HK-2 (cell line): ENCODE measurements at regions not wholly inside any gene's neighbourhood (a gene's known extent, or its start where the extent isn't known, plus 50 kb on each side); places are given as distances from the start of the nearest gene placed in this dataset.

Source experiments
- DNase-seq: peaks from one replicate; pipeline ENCODE4 v3.0.0-alpha.2; 2018; ENCODE audit not compliant: unreplicated experiment

DNA sequence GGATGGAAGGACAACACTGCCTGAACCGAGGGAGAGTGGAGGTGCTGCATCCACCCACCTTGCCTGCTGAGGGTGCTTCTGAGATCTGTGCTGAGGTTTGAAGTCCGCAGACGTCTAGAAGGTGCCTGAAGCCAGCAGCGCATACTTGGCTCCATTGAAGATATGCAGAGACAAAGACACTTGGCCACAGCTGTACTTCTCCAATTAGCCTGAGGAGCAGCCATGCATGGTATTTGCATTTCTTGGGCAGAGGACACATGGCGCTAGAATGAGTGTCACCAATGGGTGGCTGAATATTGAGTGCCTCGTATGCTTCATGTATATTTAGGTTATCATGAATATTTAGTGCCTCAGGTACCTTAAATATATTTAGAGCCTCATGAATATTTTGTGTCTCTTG lies 128.7 kb upstream of the ATP6AP2 start:
- DNase-seq = no peak

DNA sequence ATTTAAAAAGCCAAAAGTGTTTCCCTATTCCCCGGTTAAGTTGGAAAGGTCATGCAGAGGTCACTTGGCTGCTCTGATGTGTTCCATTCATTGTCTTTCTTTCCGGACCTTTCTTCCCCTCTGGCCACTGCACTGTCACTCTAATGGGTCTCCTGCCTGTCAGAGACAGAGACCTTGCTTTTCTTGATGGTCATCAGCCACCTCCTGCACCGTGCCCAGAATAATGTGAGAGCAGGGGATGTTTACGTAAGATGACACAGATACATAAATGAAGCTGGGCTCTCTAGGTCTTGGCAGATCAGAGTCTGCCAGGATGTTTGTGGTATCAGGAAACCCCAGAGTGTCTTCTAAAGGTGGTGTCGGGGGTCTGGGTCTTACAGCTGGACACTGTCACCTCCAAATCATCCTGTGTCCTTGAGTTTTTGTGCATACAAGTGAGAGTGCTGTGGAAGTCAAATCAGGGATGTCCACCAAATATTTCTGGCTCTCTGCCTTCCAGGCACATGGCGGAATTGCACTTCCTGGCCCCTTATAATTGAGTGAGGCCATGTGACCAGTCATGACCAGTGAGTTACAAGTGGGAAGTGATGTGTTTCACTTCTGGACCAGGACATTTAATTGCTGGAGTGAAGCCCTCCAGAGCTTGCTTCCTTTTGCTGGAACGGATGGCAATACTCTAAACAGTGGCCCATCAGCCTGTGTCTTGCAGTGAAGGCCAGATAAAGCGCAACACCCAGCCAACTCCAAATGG lies 130.6 kb upstream of the ATP6AP2 start:
- DNase-seq = no peak

DNA sequence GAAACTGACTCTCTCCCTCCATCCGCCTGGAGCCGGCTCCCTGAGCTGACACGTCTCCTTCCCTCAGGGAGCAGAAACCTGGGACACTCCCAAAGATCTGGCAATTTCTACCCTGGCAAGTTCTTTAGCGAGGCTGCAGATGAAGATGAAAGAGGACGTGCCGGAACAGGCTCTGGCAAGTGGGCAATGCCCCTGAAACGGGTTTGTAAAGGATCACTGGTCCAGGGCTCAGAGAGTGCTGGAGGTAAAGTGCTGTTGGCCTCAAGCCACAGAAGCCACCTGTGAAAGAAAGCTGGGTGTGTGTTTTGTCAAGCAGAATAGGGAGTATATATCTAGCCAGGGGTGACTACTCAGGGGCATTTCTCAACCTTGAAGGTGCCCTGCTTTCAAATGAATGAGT lies 131.4 kb upstream of the ATP6AP2 start:
- no peak for DNase-seq

DNA sequence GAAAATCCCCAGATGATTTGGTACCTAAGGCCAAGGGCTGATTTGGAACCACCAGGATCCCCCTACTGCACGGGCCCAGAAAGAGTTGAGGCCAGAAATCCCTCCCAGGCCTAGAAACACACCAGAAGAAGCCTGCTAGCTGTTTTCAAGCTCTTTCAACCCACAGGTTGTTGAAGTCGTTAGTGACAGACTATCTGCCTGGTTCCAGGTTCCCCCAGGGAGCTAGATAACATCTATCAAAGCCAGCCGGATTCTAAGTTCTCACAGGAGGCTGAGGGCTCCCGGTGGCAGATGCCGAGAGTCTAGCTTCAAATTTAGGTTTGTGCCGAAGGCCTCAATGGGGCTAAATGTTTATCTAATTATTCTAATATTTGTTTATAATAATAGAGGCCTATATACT lies 132.0 kb upstream of the ATP6AP2 start:
- DNase-seq = no peak

DNA sequence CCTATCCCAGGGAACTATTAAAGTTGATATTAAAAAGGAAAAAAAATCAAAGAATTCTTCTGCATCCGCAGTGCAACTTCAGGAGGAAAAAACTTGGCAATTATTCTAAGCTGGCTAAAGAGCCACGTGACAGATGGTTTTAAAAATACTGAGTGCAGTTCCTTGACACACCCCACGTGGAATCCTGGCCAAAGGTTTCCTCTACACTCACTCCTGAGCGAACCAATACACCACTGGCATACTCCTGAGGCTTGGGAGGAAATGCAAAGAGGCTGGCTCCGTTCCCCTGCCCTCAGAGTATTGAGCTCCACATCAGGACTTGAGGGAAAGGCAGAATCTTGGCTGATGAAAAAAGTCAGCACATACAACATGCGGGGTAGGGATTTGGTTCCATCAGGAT lies 133.8 kb upstream of the ATP6AP2 start:
- DNase-seq = no peak

DNA sequence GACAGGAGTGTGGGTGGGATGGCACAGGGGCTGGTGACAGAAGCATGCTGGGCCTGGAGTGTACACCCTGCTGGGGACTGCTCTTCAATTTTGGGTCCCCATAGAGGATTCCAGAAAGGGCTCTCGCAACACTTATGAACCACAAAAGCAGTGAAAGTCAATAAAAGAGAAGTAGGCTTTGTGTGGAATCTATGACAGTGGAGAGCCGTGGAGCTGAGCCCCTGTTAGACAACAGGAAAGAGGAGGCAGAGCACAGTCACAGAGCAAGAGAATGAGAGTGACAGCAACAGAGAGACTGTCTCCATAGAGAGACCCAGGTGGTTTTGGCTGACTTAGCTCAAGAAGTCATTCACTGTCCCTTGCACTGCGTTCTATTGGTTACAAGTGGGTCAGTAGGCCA lies 135.1 kb upstream of the ATP6AP2 start:
- no peak for DNase-seq

DNA sequence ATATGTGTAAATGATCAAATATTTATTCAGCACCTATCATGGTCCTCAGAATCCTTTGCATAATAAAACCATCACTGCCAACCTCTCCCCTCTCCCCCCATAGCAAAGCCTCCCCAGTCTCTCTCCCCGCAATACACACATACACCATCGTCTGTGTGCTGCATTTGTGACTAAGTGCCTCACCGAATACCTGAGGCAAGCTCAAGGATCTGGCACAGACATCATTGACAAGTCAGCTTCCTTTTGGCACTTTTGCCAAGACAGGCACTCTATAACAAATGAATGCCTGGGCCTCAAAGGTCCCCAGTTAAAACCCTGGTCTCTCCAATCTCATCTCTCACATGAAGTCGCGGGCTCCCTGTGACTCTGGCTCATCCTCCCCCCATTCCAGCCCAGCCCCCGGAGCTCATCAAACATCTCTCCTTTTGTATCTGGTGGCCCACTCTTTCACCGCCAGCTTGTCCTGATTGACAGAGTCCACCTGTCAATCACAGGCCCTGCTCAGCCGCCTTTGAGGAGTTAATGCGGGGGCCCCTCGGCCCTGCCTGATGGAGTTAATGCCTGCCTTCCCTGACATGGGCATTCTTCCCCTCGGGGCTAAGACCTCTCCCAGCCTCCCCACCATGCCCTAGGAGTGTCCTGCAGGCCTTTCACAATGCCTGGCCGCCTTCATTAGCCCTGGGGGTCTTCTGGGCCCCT lies 135.8 kb upstream of the ATP6AP2 start:
- DNase-seq = no peak

DNA sequence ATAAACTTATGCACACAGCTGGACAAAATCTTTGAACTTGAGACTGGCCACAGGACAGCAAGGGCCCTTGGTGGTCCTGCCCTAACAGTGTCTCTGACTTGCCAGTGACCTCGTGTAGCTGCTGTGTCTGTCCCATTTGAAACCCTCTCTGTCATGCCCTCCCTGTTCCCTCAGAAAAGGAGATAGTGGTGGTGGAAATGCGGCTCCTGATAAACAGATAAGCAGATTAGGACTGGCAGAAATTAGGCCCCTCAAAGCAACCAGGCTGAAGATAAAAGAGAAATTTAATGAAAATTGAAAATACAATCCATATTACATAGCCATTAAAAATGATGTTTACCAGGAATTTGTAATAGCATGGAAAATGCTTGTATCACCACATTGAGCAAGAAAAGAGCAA lies 136.6 kb upstream of the ATP6AP2 start:
- DNase-seq = no peak

DNA sequence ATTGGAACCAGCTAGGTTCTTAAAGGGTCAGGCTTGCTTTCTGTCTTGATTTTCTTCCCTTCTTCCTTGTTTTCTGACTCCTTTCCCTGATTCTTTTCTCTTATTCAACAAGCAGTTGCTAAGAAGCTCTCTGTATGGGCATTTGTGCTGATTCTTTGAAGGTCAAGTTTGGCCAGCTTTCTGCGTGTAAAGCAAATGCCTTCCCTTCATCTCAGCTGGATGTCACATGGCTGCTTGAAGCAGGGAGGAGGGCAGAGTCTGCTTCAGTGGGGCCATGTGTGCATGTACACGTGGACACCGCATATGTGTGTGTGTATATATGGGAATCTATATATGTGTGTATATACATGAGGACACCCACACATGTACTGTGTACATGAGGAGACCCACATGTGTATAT lies 139.9 kb upstream of the ATP6AP2 start:
- DNase-seq = no peak

DNA sequence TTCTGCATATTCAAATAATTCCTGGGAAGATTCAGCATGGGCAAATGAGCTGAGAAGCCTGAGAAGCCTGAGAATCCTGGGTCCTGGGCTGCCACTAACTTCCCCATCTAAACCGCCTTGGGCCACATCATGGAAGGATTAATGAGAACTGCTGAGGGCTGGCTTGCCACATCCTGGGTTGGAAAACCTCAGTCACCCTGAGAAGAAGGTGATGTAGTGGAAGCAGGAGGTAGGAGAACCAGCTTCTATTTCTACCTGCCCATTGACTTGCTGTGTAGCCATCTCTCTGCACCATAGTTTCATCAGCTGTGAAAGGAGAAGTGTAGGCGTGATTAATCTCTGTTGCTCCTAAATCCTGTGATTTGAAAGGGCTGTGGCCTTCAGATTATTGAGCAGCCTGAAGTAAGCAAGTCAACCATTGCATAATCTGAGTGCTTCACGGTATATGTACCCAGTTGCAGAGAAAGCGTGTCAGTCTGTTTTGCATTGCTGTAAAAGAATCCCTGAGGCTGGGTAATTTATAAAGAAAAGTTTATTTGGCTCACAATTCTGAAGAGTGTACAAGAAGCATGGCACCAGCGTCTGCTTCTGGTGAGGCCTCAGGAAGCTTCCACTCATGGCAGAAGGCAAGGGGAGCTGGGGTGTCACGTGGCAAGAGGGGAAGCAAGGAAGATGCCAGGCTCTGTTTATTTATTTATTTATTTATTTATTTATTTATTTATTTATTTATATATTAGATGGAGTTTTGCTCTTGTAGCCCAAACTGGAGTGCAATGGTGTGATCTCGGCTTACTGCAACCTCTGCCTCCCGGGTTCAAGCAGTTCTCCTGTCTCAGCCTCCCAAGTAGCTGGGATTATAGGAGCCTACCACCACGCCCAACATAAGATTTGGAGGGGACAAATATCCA lies 140.9 kb upstream of the ATP6AP2 start:
- DNase-seq = no peak

DNA sequence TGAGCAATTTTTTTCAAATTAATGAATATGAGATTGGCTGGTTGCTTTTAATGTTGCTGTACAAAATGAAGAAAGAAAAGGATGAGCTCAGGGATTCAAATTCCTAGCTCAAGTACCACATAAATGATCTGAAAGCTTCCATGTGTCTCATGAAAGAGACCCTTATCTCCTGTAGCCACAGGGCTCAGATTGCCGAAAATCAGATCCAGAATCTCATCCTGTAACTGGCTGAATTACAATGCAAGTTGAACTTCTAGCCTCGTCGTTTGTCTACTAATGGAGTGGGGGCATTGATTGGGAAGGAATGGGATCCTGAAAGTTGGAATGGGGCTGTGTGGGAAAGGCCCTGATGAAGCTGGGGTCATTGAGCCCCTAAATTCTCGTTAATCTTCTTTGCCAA lies 143.4 kb upstream of the ATP6AP2 start:
- no peak for DNase-seq

DNA sequence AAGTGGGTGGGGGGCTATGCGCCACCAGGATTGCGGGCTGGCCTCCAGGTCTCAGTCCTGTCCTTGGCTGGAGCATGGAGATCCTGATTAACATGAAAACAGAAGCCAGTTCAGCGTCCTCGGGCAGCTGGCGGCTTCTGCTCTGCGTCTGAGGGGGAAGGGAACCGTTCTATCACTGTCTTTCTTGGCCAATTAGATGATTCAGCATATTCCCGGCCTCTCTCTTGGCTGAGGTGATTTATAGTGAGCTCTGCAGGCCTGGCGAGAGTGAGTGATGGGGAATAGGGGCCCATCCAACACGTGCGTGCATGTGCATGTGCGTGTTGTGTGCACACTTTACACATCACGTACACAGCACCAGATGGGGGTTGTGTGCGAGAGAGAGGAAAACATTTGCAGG lies 145.8 kb upstream of the ATP6AP2 start:
- DNase-seq = no peak

DNA sequence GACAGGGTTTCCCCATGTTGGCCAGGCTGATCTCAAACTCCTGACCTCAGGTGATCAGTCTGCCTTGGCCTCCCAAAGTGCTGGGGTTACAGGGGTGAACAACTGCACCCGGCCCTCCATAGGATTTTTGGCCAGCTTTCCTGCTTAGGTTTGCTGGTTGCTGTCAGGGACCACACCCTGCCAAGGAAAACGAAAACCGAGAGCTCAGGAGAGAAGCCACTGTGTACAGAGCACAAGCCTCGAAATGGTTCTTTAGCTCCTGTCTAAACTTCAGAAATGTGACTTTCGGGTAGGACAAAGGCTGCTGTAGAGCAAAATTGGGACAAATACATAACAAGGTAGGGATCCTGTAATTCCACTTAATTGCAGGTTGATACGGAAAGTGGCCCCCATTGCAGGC lies 146.3 kb upstream of the ATP6AP2 start:
- DNase-seq = no peak

DNA sequence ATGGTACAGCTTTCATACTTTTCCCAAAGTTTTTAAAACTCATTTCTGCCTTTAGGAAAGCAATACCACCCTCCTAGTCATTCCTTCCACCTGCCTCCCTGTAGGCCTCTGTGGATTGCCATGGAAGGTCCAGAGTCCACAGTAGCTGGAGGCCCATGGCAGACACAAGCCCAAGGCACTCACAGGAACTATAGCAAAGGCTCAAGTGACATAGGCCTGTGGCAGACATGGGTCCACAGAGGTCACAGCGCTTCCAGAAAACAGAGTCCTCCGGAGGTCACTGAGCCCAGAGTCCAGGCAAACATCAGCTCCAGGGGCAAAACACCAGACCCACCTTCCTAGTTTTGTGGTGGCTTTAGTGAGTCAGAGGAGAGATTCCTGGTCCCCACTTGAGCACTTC lies 147.6 kb upstream of the ATP6AP2 start:
- no peak for DNase-seq

DNA sequence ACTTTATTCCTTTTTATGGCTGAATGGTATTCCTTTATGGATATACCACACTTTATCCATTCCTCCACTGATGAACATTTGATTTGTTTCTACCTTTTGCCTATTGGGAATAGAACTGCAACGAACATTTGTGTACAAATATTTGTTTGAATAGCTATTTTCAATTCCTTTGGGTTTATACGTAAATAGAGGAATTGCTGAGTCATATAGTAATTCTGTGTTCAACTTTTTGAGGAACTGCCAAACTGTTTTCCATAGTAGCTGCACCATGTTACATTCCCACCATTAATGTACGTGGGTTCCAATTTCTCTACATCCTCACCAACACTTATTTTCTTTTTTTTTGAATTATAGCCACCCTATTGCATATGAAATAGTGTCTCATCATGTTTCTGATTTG lies 156.5 kb upstream of the ATP6AP2 start:
- no peak for DNase-seq

DNA sequence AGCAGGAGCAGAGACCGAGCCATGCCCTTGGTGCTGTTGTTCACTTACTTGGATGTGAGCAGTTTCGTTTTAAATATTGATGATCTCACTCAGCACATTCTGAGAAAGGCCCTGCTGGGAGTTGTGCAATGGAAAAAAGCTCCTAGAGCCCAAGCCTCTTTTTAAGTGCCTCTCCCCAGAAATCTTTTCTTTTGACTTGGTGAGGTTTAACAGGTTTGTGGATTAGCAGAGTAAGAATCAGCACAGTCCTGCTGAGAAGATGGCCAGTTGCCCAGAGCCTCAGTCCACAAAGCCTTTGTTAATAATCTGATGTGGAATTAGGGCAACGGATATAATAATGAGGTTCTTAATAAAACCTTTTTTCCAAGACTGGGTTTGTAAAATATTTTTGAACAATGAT lies 157.5 kb upstream of the ATP6AP2 start:
- DNase-seq = no peak

DNA sequence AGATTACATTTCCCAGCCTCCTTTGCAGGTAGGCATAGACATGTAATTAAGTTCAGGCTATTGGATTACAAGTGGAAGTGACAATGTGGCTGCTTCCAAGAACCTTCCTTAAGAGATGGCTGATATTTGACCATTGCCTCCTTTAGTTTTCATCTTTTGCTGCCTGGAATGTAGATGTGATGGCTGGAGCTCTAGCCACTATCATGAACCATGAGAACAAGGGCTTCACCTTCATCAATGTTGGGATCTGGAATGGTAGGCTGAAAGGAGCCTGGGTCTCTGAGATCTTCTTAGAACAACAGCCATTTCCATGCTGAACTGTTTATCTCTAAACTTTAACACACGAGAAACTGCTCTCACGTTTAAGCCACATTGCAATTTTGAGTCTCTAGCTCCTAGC lies 158.7 kb upstream of the ATP6AP2 start:
- no peak for DNase-seq

DNA sequence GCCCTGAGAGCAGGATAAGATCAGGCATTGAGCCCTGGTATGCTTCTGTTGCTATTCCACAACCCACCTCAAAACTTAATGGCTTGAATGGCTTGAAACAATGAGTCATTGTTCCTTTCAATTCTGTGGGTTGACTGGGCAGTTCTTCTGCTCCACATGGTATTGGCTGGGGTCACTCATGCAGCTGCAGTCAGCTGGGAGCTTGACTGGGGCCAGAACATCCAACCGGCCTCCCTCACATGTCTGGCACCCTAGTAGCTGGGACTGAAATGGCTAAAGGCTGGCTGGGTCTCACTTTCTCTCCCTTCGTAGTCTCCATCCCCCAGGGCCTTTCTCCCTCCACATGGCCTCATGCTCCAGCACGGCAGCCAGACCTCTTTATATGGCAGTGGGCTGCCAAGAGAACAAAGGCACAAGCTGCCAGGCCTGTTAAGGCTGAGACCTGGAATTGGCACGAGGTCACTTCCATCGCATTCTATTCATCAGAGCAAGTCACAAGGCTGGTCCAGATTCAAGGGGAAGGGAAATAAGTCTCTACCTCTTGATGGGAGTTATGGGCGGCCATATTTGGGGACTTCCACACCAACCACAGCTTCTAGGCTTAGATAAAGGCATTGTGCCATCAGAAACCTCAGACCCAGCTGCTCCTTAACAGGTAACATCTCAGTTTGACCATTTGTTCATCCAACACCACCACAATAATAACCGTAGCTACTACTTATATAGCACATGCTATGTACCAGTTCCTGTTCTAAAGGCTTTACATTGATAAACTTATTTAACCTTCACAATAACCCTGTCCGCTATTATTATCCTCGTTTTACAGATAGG lies 159.7 kb upstream of the ATP6AP2 start:
- DNase-seq = peak; percentile 2

DNA sequence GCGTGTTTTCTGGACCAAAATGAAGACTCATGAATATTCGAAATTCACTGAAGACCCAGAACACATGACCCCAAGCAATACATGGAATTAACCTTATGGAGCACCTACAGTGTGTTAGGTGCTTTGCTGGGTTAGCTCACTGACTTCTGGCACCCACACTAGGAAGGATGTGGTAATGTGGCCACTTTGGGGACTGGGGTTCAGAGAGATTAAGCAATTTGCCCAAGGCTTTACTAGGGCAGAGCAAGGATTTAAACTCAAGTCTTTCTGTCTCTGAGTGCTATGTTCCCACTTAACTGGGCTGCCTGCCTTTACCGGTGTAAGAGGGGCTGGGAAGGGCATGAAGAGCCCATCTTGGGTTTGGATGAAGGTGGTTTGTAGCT lies 162.0 kb upstream of the ATP6AP2 start:
- no peak for DNase-seq

DNA sequence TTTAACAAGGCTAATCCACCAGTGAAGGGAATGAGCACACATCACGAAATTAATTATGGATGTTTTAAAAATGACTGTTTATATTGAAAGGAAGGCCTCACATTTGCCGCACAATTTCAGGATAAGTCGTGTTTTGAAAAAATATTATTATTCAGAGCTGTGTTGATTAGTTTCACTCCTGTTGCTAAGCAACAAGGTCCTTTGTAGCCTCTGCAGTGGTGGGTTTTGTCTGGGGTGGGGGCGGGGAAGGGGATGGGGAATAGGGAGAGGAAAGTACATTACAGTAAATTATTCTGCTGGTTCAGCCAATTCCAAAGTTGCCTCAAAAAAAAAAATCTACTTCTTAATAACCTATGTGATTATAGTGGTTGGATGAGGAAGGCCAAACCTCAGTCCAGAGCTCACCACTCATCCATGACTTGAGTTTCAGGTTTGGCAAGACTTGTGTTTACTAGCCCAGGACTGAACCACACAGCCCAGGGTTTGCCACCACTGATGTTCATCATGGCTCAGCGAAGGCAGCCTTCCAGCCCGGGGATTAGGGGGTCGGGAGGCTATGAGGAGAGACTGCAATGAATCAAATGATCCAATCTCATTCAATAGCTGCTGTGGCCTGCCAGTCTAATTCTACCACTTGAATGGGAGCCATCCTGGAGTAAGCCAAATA lies 162.5 kb upstream of the ATP6AP2 start:
- no peak for DNase-seq

DNA sequence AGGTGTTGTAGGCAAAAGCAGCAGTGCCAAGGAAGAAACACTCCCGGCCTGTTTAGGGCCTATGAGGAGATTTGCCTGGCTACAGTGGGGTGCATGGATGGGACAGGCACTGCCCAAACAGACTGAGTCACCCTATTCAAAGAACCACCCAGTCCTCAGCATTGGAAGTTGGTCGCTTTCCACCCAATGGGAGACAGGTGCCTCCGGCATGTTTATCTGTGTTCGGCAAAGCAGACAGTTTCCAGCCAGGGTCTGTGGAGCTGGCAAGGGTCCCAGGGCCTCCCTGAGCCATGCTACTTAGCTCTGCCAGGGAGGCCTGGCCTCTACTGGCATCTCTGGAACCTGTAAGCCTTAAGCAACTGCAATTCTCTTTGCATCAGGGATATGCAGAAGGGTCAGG lies 165.1 kb upstream of the ATP6AP2 start:
- DNase-seq = no peak
